ENCODE measurements at regions not wholly inside any gene's neighbourhood (a gene's known extent, or its start where the extent isn't known, plus 50 kb on each side); places are given as distances from the start of the nearest gene placed in this dataset.

GRCh38 chr1:55347866-55348265 is 132.7 kb upstream of the USP24 start:
- DNase-seq (ENCODE audit: low read depth, low spot score) (no peak), FAIRE-seq (no peak), ATAC-seq (no peak)
- 0% methylated on average over 2 of the region's 2 CpGs for WGBS (ENCODE audit: insufficient coverage, insufficient replicate concordance, low lambda C conversion rate, missing lambda C conversion rate)
- no peaks in the 10 kb centered on the region for H4K20me1 ChIP-seq (ENCODE audit: control insufficient read depth, insufficient read depth)
- no peaks in the 10 kb centered on the region for H3K79me2 ChIP-seq (ENCODE audit: control insufficient read depth, insufficient read depth, low read length)
- H3K27me3 ChIP-seq (replicated peaks in 1 of 2; ENCODE audit: control insufficient read depth in 2 of 2, insufficient read depth in 2 of 2, low read length in 1 of 2), result no peaks in the 10 kb centered on the region; a peak in 1 of 4 replicates
- ChIA-PET POLR2A (no interaction called here), SMC1A (ENCODE audit: uncharacterized antibody, unreplicated experiment) (interaction anchor here (0.9 kb wide), 1 partner anchor 10 kb away, joined by 3 read pairs; no protein-coding TSS in a partner anchor), CTCF (interaction anchor here (2.8 kb wide), 1 partner anchor 10 kb away, joined by 9 read pairs; no protein-coding TSS in a partner anchor), RAD21 (ENCODE audit: unreplicated experiment) (no interaction called here)
- H3K9me3 ChIP-seq (replicated peaks; ENCODE audit: control insufficient read depth, insufficient read depth, low read length), result no peaks in the 10 kb centered on the region; the same call in 2 of the 3 replicates
- no peaks in the 10 kb centered on the region for H3K4me1 ChIP-seq (ENCODE audit: control insufficient read depth, insufficient read depth, low read length)
- no TSS peak for BruUV-seq (replicated peaks)
- no peak for TF ChIP-seq ZNF207 (IDR thresholded peaks at IDR 0.05; ENCODE audit: borderline replicate concordance)
- no peak for TF ChIP-seq USF1 (IDR thresholded peaks at IDR 0.05; ENCODE audit: borderline replicate concordance, extremely low read length, insufficient read depth, low read depth, low read length)
- no peak for TF ChIP-seq IKZF2 (IDR thresholded peaks at IDR 0.05)
- TF ChIP-seq BMI1 (IDR thresholded peaks at IDR 0.05; ENCODE audit: borderline replicate concordance), result no peak
- no peak for TF ChIP-seq CUX1 (IDR thresholded peaks at IDR 0.05; ENCODE audit: insufficient replicate concordance, low read depth, low read length)
- TF ChIP-seq MEF2A (IDR thresholded peaks at IDR 0.05; ENCODE audit: insufficient read depth, low read depth, low read length), result no peak
- no peak for TF ChIP-seq POLR2AphosphoS5 (IDR thresholded peaks at IDR 0.05; ENCODE audit: low read length)
- in situ Hi-C loops (cut with MboI), result no loop called here
- no peak overlapping the region for H3K27ac ChIP-seq (ENCODE audit: control insufficient read depth, insufficient read depth)
- no peak overlapping the region for H3K4me3 ChIP-seq
- H3K9ac ChIP-seq (ENCODE audit: control insufficient read depth, insufficient read depth, low read length), result no peak overlapping the region
- no peak overlapping the region for H3K4me2 ChIP-seq (ENCODE audit: control insufficient read depth, insufficient read depth)
- no peak overlapping the region for H2AFZ ChIP-seq (ENCODE audit: control insufficient read depth, low read depth, low read length)
- intact Hi-C loops (cut with micrococcal nuclease; ENCODE audit: unreplicated experiment), result no loop called here
- no peaks in the 10 kb centered on the region for H3K36me3 ChIP-seq (ENCODE audit: control insufficient read depth in 2 of 2, insufficient read depth in 2 of 2, low read length in 1 of 2)
